Adrenal gland (tissue), 5 donors: ENCODE measurements at regions not wholly inside any gene's neighbourhood (a gene's known extent, or its start where the extent isn't known, plus 50 kb on each side); places are given as distances from the start of the nearest gene placed in this dataset.

Experiments used
- CTCF ChIP-seq, 6 experiments: fragments of 450-650 bp in 4 of 6; fragments of 200-600 bp in 2 of 6; sonication (generic) in 1 of 6; IDR thresholded peaks; 1 replicate in 5 of 6; 2 replicates in 1 of 6; pipeline versions ENCODE4 v1.5.1 to v1.8.0; 2016 to 2021; ENCODE audit warnings: antibody characterized with exemption in 6 of 6, mild to moderate bottlenecking in 2 of 6, moderate library complexity in 1 of 6
- POLR2A ChIP-seq, 2 donors: fragments of 450-650 bp; IDR thresholded peaks; one replicate each; pipeline ENCODE4 v1.6.1; 2017; ENCODE audit warnings: antibody characterized with exemption in 2 of 2, mild to moderate bottlenecking in 2 of 2, moderate library complexity in 1 of 2
- donor health status: DM: no; HTN: no; CAD: no.

DNA sequence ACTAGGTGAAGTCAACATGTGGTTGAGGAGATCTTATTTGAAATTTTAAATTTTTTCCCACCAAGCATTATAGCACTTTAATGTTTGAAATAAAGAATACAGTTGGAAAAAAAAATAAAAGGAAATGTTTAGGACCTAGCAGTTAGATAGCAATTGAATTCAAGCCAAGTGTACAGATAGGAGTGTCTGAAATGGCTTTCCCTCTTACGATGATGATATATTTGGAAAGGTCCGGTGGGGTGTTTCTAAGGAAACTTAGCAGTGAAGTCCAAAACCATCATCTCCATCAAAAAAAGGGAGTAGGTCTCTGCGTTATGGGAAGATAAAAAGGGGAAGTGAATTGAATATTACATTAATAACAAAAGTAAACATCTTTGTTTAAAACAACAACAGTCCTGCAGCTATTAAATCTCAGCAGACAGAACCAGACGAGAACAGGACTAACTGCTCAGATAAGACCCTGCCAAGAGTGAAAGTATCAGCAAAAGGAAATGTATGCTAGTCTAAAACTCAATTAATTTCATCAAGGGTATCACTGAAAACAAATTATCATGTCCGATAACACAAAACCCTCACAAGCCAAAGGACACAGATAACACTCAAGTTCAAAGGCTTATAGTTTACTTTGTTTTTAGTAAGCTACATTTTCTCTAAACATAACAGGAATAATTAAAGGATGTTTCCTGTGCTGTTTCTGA lies 242.0 kb downstream of the BMP4 start:
- TF ChIP-seq CTCF (IDR thresholded peaks at IDR 0.05) (no peak), POLR2A (IDR thresholded peaks at IDR 0.05) (no peak)
